Sciatic nerve (tissue), 2 donors: ENCODE measurements at regions not wholly inside any gene's neighbourhood (a gene's known extent, or its start where the extent isn't known, plus 50 kb on each side); places are given as distances from the start of the nearest gene placed in this dataset.
"Not testable (repeated sequence)": the region's sequence is repeated elsewhere in the genome, so short reads cannot be mapped to it uniquely, and the experiment has no call there.

ENCODE experiments used
- ATAC-seq: fragments of 200-7000 bp; cut with Tn5 transposase; one replicate; pipeline ENCODE4 v1.9.1; 2020; ENCODE audit warnings: mild to moderate bottlenecking, moderate library complexity
- DNase-seq: peaks from one replicate; pipeline ENCODE4 v3.0.0-alpha.2; 2020; ENCODE audit warnings: low spot score
- intact Hi-C: fragments of 100-400 bp; cut with DNase I; formaldehyde crosslinking; loops from one replicate; pipeline ENCODE4 v1.14.2; 2022
- donor health status: DM: no; HTN: no; CAD: no.
- donor health status: DM: no; HTN: no; CAD: no.

GRCh38 chr14:62505045-62505444 lies 540.2 kb downstream of the KCNH5 start:
- intact Hi-C loops: no loop called here
- DNase-seq (no peak), ATAC-seq (no peak)

GRCh38 chr14:62521309-62521708 lies 523.9 kb downstream of the KCNH5 start:
- DNase-seq, ATAC-seq, intact Hi-C loops: not testable (repeated sequence)

DNA sequence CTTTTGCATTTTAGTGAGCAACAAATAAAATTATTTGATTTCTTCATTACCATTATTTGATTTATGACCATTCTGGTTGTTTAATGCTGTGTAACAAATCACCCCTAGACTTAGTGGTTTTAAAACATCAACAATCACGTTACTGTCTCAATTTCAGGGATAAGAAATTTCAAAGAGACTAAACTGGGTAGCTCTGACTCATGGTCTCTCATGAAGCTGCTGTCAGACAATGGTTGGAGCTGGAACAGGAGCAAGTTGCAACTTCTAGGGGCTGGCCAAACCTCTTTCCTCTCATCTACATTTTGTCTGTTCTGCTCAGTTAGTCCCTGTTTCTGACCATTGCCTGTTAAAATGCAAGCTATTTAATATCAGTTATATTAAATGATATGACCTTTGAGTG lies 517.0 kb downstream of the KCNH5 start:
- intact Hi-C loops: no loop called here
- no peak for ATAC-seq
- no peak for DNase-seq

- intact Hi-C loops: no loop called here
- no peak for ATAC-seq
- DNase-seq: no peak
These were observed 513.1 kb downstream of the KCNH5 start for GRCh38 chr14:62532181-62532580.

GRCh38 chr14:62546862-62547474 lies 498.3 kb downstream of the KCNH5 start:
- intact Hi-C loops: no loop called here
- ATAC-seq (no peak), DNase-seq (no peak)

DNA sequence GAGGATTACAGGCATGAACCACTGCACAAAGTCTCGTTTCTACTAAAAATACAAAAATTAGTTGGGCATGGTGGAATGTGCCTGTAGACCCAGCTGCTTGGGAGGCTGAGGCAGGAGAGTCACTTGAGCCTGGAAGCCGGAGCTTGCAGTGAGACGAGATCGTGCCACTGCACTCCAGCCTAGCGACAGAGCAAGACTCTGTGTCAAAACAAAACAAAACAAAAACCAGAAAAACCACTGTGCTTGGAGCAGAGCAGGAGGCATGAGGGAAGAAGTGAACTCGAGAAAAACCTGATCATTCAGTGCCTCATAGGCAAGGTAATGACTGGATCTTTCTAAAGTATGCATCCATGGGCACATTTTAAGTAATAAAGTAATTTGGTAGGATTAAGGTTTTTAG lies 487.8 kb downstream of the KCNH5 start:
- intact Hi-C loops: no loop called here
- ATAC-seq: no peak
- no peak for DNase-seq

GRCh38 chr14:62558451-62558850 lies 486.8 kb downstream of the KCNH5 start:
- ATAC-seq (no peak), DNase-seq (no peak)
- intact Hi-C loops: no loop called here

DNA sequence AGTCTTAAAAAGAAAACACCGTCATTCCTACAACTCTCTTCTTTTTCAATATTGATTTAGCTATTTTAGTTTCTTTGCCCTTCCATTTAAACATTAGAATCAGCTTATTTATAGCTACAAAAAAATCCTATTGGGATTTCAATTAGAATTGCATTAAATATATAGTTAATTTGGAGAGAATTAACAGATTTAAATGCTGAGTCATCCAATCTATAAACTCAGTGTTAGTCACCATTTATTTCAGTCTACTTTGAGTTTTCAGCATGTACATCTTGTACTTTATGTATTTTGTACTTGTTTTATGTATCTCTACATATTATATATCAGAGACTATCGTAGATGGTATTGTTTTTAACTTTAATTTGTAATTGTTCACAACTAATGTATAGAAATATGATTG lies 460.0 kb downstream of the KCNH5 start:
- intact Hi-C loops: no loop called here
- DNase-seq (no peak), ATAC-seq (no peak)

DNA sequence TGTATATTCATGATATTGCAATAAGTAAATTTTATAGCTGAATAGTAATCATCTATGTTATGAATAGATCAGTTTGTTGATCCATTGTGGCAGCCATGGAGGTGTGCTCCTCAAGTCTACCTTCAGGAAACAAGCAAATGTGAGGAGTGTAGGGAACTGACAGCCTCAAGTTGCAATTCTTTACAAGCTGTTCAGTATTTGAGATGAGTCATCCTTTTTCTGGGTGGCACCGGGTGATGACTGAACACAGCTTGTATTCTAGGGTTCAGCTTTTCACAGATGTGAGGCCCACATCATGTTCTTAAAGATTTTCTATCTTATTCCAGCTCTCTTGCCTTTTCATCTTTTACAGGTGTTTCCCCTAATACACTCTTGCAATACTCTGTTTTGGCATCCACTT lies 452.4 kb downstream of the KCNH5 start:
- no peak for ATAC-seq
- no peak for DNase-seq
- intact Hi-C loops: no loop called here

DNA sequence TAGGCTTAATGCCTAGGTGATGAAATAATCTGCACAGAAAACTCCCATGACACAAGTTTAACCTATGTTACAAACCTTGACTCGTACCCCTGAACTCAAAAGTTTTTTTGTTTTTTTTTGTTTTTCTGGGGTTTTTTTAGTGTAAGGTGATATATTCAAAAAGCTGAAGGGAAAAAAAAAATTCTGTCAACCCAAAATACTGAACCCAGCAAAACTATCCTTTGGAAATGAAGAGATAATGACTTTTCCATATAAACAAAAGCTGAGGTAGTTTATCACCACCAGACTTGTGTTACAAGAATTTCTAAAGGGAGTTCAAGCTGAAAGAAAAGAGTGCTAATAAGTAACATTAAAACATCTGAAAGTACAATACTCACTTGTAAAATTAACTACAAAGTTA lies 448.1 kb downstream of the KCNH5 start:
- no peak for ATAC-seq
- intact Hi-C loops: no loop called here
- DNase-seq: no peak

GRCh38 chr14:62599616-62600385 lies 445.5 kb downstream of the KCNH5 start:
- ATAC-seq: no peak

DNA sequence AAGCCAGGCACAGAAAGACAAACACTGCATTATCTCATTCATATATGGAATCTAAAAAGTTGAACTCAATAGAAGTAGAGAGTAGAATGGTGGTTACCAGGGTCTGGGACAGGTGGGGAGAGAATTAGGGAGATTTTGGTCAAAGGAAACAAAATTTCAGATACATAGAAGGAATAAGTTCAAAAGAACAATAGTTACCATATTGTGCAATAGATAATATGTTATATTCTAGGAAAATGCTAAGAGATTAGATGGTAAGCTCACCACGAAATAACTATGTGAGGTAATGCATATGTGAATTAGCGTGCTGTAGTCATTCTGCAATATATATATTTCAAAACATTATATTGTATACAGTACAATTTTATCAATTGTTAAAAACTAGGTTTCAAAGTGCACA lies 442.5 kb downstream of the KCNH5 start:
- ATAC-seq (no peak), DNase-seq (no peak)
- intact Hi-C loops: no loop called here

More at GRCh38 chr14:62599616-62600385, 445.5 kb downstream of the KCNH5 start:
- DNase-seq: no peak
- intact Hi-C loops: no loop called here

DNA sequence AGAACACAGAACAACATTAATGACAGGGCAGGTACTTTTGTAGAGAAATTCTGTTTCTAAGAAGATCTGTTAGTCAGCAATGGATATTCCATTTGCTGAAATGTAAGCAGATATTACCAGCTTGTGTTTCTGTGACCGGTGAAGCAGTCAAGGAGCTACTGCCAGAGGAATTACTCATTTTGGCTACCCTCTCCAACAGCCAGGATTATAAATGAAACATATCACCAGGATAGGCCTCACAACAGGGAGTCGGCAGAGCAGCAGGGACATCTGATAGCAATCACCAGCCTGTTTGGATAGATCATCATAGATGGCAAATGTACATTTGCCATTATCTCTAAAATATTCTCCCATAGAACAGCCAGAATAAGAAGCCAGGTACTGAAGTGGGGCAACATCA lies 440.7 kb downstream of the KCNH5 start:
- ATAC-seq: no peak
- DNase-seq: no peak
- intact Hi-C loops: no loop called here

- DNase-seq (no peak), ATAC-seq (no peak)
- intact Hi-C loops: no loop called here
These were observed 431.1 kb downstream of the KCNH5 start for GRCh38 chr14:62614122-62614521.

DNA sequence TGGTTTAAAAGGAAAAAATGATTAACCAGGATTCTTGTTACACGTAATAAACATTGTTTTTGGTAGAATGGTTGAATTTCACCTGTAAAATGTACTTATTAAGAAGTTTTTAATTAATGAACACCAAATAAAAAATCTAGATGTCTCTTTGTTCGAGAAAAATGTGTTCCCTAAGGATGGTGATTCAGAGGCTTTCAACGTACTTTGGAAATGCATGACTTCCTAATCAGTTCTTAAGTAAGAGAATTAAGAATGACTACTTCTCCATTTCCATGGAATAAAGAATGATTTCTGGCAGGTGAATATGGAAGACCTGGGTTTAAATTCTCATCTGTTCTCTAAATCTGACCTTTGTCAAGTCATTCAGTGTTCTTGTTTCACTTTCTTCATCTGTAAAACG lies 428.6 kb downstream of the KCNH5 start:
- intact Hi-C loops: no loop called here
- DNase-seq (no peak), ATAC-seq (no peak)

DNA sequence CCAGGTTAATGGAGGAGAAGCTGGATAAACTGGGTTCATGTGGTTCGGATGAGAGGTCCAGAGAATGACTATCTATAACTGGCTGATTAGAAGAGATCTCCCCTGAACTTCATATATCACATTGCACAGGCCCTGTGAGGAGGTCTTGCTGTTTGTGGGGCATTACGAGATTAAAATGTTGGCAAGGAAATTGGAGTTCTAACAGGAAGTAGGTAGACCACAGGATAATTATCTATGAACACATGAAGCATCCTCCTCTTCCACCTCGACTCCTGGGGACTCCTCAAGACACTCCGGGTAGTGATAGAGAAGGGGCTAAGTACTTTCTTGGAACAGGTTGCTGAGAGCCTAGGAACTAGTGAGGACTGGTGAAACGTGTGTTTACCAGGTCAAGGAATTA lies 418.8 kb downstream of the KCNH5 start:
- no peak for ATAC-seq
- DNase-seq: no peak
- intact Hi-C loops: no loop called here

DNA sequence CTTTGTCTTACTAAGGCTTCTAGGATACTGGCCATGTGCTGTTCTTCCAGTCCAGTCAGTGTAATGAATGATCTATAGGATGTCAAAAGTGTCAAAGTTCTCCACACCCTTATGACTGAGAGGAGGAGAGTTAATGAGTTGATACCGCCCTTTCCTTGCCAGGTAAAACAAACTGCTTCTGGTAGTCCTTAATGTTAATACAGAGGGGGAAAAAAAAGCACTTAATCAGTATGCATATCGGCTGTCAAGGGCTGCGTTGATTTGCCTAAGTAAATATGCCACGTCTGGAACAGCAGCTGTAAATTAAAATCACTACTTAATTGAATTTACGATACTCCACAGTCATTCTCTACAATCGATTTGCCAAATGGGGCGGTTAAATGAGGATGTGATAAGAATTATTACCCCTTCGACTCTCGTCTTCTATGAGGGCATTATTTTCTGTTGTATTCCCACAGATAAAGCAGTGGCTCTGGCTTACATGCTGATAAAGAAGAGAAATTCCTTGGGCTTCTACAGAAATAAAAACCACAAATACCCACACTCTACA lies 416.0 kb downstream of the KCNH5 start:
- intact Hi-C loops: no loop called here
- DNase-seq (no peak), ATAC-seq (no peak)

DNA sequence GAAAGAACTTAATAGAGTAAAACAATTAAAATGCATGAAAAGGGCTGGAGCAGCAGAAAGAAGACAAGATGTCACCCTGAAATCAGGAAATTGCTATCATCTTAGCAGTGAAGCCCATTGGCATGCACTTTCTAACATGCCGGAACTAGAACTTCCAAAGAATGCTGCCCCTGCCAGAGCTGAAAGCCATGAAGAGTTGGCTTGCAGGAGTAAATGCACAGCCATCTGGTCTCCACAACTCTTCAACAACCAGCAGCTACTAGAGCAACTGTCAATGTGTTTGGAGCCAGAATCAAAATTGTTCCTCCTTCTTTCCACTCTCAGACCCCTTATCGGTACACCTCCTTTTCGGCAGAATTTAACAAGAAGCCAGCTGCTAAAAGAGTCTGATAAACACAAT lies 414.1 kb downstream of the KCNH5 start:
- intact Hi-C loops: no loop called here
- ATAC-seq: no peak
- DNase-seq: no peak

DNA sequence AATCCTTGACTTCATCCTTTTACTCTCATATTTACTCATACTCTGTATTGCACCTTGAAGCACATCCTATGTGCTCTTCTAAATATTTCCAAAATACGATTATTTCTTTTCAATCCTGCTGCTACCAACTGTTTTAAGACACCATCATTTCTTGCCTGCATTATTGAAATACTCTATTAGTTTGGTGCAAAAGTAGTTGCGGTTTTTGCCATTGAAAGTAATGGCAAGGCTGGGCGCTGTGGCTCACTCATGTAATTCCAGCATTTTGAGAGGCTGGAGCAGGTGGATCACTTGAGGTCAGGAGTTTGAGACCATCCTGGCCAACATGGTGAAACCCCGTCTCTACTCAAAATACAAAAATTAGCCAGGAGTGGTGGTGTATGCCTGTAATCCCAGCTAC lies 412.5 kb downstream of the KCNH5 start:
- no peak for ATAC-seq
- no peak for DNase-seq
- intact Hi-C loops: no loop called here

- no peak for ATAC-seq
- no peak for DNase-seq
- intact Hi-C loops: no loop called here
These were observed 399.6 kb downstream of the KCNH5 start for GRCh38 chr14:62645649-62646048.
